ENCODE measurements at regions not wholly inside any gene's neighbourhood (a gene's known extent, or its start where the extent isn't known, plus 50 kb on each side); places are given as distances from the start of the nearest gene placed in this dataset.

- no peak for TF ChIP-seq CTCF (IDR thresholded peaks at IDR 0.05 in 4 of 5, conservative IDR thresholded peaks at IDR 0.05 in 1 of 5)
- TF ChIP-seq POLR2A (IDR thresholded peaks at IDR 0.05) = no peak
Observed at GRCh38 chr16:35485915-35486314, 2026.5 kb downstream of the TP53TG3F start.

All from gastrocnemius medialis (tissue), 4 donors.